NCI-H748 (cell line): ENCODE measurements at regions not wholly inside any gene's neighbourhood (a gene's known extent, or its start where the extent isn't known, plus 50 kb on each side); places are given as distances from the start of the nearest gene placed in this dataset.
"Not testable (repeated sequence)": the region's sequence is repeated elsewhere in the genome, so short reads cannot be mapped to it uniquely, and the experiment has no call there.

ENCODE experiments used
- DNase-seq: peaks from one replicate; lab custom pipeline; 2025; ENCODE audit not compliant: unreplicated experiment; lab: John Stamatoyannopoulos, UW

- no peak for DNase-seq
Measured at GRCh38 chr4:55028196-55028595, 97.2 kb downstream of the KDR start.

- DNase-seq: no peak
Measured at GRCh38 chr4:55027596-55027995, 97.8 kb downstream of the KDR start.

GRCh38 chr4:55025456-55025855, 99.9 kb downstream of the KDR start:
- DNase-seq: not testable (repeated sequence)

GRCh38 chr4:55023030-55023429, 102.4 kb downstream of the KDR start:
- no peak for DNase-seq

- no peak for DNase-seq
Measured at GRCh38 chr4:55021214-55021613, 104.2 kb downstream of the KDR start.

- no peak for DNase-seq
Measured at GRCh38 chr4:55020131-55020530, 105.3 kb downstream of the KDR start.

GRCh38 chr4:55018978-55019377, 106.4 kb downstream of the KDR start:
- no peak for DNase-seq

GRCh38 chr4:55018521-55018920, 106.9 kb downstream of the KDR start:
- DNase-seq: no peak

- DNase-seq: no peak
Measured at GRCh38 chr4:55017406-55017805, 108.0 kb downstream of the KDR start.

- DNase-seq: no peak
Measured at GRCh38 chr4:55016131-55016530, 109.3 kb downstream of the KDR start.

- peak; percentile 53 for DNase-seq
Measured at GRCh38 chr4:55014876-55015275, 110.5 kb downstream of the KDR start.

- no peak for DNase-seq
Measured at GRCh38 chr4:55013431-55013955, 111.9 kb downstream of the KDR start.

GRCh38 chr4:55012363-55013230, 112.8 kb downstream of the KDR start:
- DNase-seq: peak; percentile 19

GRCh38 chr4:55011761-55012160, 113.6 kb downstream of the KDR start:
- no peak for DNase-seq

GRCh38 chr4:55010550-55010949, 114.8 kb downstream of the KDR start:
- DNase-seq: no peak

- peak; percentile 1 for DNase-seq
Measured at GRCh38 chr4:55008166-55009056, 117.0 kb downstream of the KDR start.

- DNase-seq: no peak
Measured at GRCh38 chr4:55005910-55006309, 119.5 kb downstream of the KDR start.

- no peak for DNase-seq
Measured at GRCh38 chr4:55004831-55005230, 120.6 kb downstream of the KDR start.

- DNase-seq: no peak
Measured at GRCh38 chr4:55002431-55002830, 123.0 kb downstream of the KDR start.

- DNase-seq: no peak
Measured at GRCh38 chr4:55001538-55001937, 123.9 kb downstream of the KDR start.

GRCh38 chr4:54999003-54999402, 126.4 kb downstream of the KDR start:
- DNase-seq: no peak
